ENCODE measurements at regions not wholly inside any gene's neighbourhood (a gene's known extent, or its start where the extent isn't known, plus 50 kb on each side); places are given as distances from the start of the nearest gene placed in this dataset.

DNA sequence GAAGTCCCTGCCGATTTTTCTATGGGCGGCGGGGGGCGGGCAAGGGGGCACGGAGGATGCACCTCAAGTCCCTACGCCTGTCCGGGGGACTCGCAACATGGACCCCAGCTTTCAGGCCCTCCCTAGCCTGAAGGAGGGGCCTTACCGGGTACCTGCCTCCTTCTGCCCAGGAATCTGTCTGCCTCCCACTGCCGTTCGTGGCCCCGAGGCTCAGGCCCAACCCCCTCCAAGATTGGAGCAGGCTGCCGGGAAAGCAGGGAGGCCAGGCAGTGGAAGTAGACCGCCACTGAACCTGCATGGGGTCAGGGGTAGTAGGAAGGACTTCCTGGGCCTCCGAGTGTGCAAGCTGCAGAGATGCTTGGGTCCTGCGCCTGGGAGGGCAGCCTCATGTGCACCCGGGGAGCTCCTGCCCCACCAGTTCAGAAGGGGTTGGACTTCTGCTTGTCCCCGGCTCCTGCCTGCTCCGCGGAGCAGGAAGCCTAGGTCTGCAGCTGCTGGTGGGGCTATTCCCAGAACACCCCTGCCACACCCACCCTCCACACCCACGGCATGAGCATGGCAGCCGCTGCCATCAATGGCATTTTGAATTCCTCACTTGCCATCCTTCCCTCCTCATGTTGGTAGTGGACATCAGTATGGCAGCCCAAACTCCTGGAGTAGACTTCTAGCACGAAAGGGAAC, 1312.7 kb upstream of the ACO1 start:
- TF ChIP-seq, protein P1, sequence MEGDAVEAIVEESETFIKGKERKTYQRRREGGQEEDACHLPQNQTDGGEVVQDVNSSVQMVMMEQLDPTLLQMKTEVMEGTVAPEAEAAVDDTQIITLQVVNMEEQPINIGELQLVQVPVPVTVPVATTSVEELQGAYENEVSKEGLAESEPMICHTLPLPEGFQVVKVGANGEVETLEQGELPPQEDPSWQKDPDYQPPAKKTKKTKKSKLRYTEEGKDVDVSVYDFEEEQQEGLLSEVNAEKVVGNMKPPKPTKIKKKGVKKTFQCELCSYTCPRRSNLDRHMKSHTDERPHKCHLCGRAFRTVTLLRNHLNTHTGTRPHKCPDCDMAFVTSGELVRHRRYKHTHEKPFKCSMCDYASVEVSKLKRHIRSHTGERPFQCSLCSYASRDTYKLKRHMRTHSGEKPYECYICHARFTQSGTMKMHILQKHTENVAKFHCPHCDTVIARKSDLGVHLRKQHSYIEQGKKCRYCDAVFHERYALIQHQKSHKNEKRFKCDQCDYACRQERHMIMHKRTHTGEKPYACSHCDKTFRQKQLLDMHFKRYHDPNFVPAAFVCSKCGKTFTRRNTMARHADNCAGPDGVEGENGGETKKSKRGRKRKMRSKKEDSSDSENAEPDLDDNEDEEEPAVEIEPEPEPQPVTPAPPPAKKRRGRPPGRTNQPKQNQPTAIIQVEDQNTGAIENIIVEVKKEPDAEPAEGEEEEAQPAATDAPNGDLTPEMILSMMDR (IDR thresholded peaks at IDR 0.05; ENCODE audit: low read length), result no peak
- TF ChIP-seq EZH2 (IDR thresholded peaks at IDR 0.05; ENCODE audit: borderline replicate concordance, low read length), result no peak
